ENCODE measurements at regions not wholly inside any gene's neighbourhood (a gene's known extent, or its start where the extent isn't known, plus 50 kb on each side); places are given as distances from the start of the nearest gene placed in this dataset.

- H3K4me3 Mint-ChIP-seq = no peak overlapping the region
Measured at GRCh38 chrX:147174591-147174990, 360.0 kb upstream of the CXorf51A start.

More at GRCh38 chrX:147174591-147174990, 360.0 kb upstream of the CXorf51A start:
- Histone ChIP-seq H3K79me1 (ENCODE audit: insufficient read depth, low read depth, low read length, poor library complexity, severe bottlenecking) (no peaks in the 10 kb centered on the region), H2BK12ac (ENCODE audit: insufficient read length, low read depth, low read length) (no peak overlapping the region), H4K20me1 (ENCODE audit: control insufficient read depth, insufficient read depth, insufficient read length) (no peaks in the 10 kb centered on the region), H3K4ac (ENCODE audit: low read depth, low read length) (no peak overlapping the region), H3K27me3 (ENCODE audit: insufficient read depth, low read length) (no peaks in the 10 kb centered on the region), H2AK5ac (ENCODE audit: insufficient read length, low read length) (no peak overlapping the region), H4K91ac (ENCODE audit: insufficient read length, low read depth, low read length) (no peak overlapping the region), H3K18ac (ENCODE audit: insufficient read length, low read depth, low read length) (no peak overlapping the region), H3K9ac (ENCODE audit: extremely low read depth, insufficient read length, low read length) (no peak overlapping the region), H4K5ac (ENCODE audit: insufficient read length, low read depth, low read length) (no peak overlapping the region), H2AFZ (ENCODE audit: low read length) (no peak overlapping the region), H2BK20ac (ENCODE audit: low read depth, low read length, poor library complexity, severe bottlenecking) (no peak overlapping the region), H2BK5ac (ENCODE audit: insufficient read length, low read length) (no peak overlapping the region), H3T11ph (ENCODE audit: low read length) (no peak overlapping the region), H3K23me2 (ENCODE audit: insufficient read length, low read depth, low read length, poor library complexity, severe bottlenecking) (no peaks in the 10 kb centered on the region), H3K56ac (ENCODE audit: insufficient read length, low read depth, low read length) (no peak overlapping the region), H3K27ac (ENCODE audit: insufficient read length, low read depth, low read length) (no peak overlapping the region), H3K23ac (ENCODE audit: insufficient read length, low read depth, low read length) (no peak overlapping the region), H4K8ac (replicated peaks; ENCODE audit: insufficient read length, low read depth, low read length) (no peak overlapping the region), H3K14ac (ENCODE audit: insufficient read depth, low read length) (no peak overlapping the region), H3K79me2 (ENCODE audit: insufficient read depth, low read length) (no peaks in the 10 kb centered on the region), H2BK120ac (ENCODE audit: low read depth, low read length, poor library complexity, severe bottlenecking) (no peak overlapping the region), H3K4me2 (ENCODE audit: insufficient read depth, insufficient read length, low read length) (no peak overlapping the region), H2BK15ac (ENCODE audit: low read depth, low read length) (no peak overlapping the region), H3K4me1 (ENCODE audit: insufficient read depth, low read length) (no peaks in the 10 kb centered on the region; the same call in 1 of the 2 replicates), H3K9me3 (ENCODE audit: control insufficient read depth, low read depth, low read length) (peaks cover 44% of the 10 kb centered on the region)
- Mint-ChIP-seq H3K4me1 (peaks cover 7 to 8% of the 10 kb centered on the region in 2 experiments), H3K27me3 (ENCODE audit: low read depth) (no peaks in the 10 kb centered on the region), H3K9me3 (peaks cover 56 to 64% of the 10 kb centered on the region in 2 experiments), H3K27ac (no peak overlapping the region), H3K36me3 (ENCODE audit: insufficient read depth in 1 of 3, low read depth in 3 of 3) (peaks cover 0 to 5% (median 3%) of the 10 kb centered on the region in 3 experiments; a peak in 5 of 7 replicates)
- no CpG with 5 or more reads among the region's 1 CpG for WGBS (ENCODE audit: extremely low coverage, insufficient read length, low lambda C conversion rate)
- DNase-seq = peak; percentile 67
- no peak for TF ChIP-seq CTCF (conservative IDR thresholded peaks at IDR 0.05)

All from H9 (cell line).